ENCODE measurements at regions not wholly inside any gene's neighbourhood (a gene's known extent, or its start where the extent isn't known, plus 50 kb on each side); places are given as distances from the start of the nearest gene placed in this dataset.

DNA sequence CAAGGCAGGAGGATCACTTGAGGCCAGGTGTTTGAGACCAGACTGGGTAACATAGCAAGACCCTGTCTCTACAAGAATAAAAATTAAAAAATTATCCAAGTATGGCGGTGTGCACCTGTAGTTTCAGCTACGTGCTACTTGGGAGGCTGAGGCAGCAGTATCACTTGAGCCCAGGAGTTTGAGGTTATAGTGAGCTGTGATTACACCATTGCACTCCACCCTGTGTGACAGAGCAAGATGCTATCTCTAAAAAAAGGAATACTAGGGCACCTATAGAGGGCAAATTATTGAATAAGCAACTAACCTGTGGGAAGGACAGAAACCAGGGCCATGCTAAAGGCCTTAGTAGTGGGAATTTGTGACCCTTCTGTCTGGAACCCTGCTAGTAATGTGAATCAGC lies 86.1 kb downstream of the TENT5C start:
- no peak for DNase-seq
- Mint-ChIP-seq H3K27me3 (peaks cover 15% of the 10 kb centered on the region), H3K4me1 (peaks cover 21% of the 10 kb centered on the region), H3K9me3 (no peaks in the 10 kb centered on the region), H3K27ac (no peak overlapping the region), H3K4me3 (no peak overlapping the region), H3K36me3 (ENCODE audit: low read depth) (no peaks in the 10 kb centered on the region)
- POLR2A ChIA-PET, result interaction anchor here (1.3 kb wide), 1 partner anchor 86 kb away, joined by 4 read pairs; the partner anchor contains the start of gene TENT5C
- CTCF ChIA-PET, result interaction anchor here (2.4 kb wide), 1 partner anchor 62 kb away, joined by 14 read pairs; no protein-coding TSS in a partner anchor

DNA sequence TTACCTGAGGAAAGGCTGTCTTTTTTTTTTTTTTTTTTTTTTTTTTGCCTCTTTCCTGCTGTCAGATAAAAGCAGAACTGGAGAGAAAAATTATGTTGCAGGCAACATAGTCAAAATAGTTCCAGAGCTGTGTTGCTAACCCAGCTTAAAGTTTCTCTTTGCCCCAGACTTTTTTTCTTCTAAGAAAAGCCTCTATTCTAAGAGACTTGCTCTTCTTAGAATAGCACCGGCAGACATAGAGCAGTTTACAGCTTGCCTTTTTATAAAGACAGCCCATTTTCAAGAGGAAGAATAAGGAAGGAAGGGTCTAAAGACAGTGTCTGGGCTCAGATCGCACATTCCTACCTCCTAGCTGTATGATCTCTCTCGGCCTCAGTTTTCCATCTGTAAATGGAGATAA lies 88.7 kb downstream of the TENT5C start:
- DNase-seq, result no peak
- peaks cover 26% of the 10 kb centered on the region for H3K4me1 Mint-ChIP-seq
- ChIA-PET POLR2A (interaction anchor here (1.0 to 1.8 kb wide), 5 partner anchors 10 to 87 kb away, joined by 3 to 12 read pairs (median 3); no protein-coding TSS in a partner anchor), CTCF (interaction anchor here (0.7 to 1.8 kb wide), 7 partner anchors 9 to 182 kb away, joined by 3 to 9 read pairs (median 5); no protein-coding TSS in a partner anchor)
- H3K9me3 Mint-ChIP-seq, result no peaks in the 10 kb centered on the region
- H3K4me3 Mint-ChIP-seq, result no peak overlapping the region
- peaks cover 8% of the 10 kb centered on the region for H3K27me3 Mint-ChIP-seq
- peak overlapping the region; percentile 61 for H3K27ac Mint-ChIP-seq
- no peaks in the 10 kb centered on the region for H3K36me3 Mint-ChIP-seq (ENCODE audit: low read depth)

DNA sequence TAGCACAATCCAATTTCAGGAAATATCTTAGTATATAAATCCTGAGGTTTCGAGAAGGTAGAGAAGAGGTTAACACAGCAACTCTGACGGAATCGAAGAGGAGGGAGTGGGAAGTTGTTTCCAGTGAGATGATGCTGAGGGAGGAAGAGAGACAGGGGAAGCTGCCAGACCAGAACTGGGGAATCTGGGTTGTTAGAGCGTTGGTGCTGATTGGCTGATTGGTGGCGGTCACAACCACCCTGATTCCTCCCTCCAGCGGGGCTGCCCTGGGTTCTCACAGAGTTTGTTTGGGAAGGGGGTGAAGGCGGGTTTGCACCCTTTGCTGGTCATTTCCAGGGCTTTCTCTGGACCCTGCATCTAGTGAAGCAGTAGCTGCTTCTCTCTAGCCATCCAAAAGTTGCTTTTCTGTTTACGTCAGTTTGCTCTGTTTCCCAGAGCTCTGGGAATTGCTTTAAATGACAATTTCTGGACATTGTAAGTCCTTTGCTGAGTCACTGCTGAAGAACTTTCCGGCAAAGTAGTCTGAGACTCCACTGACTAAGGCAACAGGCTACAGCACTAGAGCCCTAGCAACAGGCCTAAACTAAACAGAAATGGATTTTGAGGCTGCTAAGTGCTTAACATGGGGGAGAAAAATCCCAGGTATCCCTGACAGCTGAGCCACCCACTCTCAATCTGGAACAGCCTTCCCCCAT lies 90.1 kb downstream of the TENT5C start:
- no peak overlapping the region for H3K4me3 Mint-ChIP-seq
- no peak for DNase-seq
- H3K27me3 Mint-ChIP-seq, result peaks cover 3% of the 10 kb centered on the region
- CTCF ChIA-PET, result interaction anchor here (3.3 kb wide), 1 partner anchor 161 kb away, joined by 17 read pairs; no protein-coding TSS in a partner anchor
- no peak overlapping the region for H3K27ac Mint-ChIP-seq
- POLR2A ChIA-PET, result no interaction called here
- peaks cover 26% of the 10 kb centered on the region for H3K4me1 Mint-ChIP-seq
- H3K36me3 Mint-ChIP-seq (ENCODE audit: low read depth), result no peaks in the 10 kb centered on the region
- no peaks in the 10 kb centered on the region for H3K9me3 Mint-ChIP-seq

DNA sequence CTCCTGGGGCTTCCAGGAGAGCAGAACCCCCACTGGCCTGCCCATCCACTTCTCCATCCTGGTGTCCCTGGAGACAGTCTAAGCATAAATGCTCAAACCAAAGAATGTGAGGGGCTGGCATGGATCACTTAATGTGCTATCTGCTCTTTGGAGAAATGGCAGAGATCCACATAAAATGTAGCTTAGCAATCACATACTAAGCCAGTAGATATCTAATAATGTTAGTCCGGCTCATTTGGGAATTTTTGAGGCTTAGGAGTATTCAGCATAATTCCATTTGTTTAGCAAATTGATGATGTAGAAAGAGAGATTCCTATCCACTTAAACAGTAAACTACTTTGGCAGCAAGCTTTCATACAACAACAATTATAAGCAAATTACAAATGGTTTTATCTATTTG lies 90.7 kb downstream of the TENT5C start:
- Mint-ChIP-seq H3K9me3 (no peaks in the 10 kb centered on the region), H3K4me3 (no peak overlapping the region), H3K36me3 (ENCODE audit: low read depth) (no peaks in the 10 kb centered on the region), H3K27ac (no peak overlapping the region), H3K27me3 (no peaks in the 10 kb centered on the region), H3K4me1 (peaks cover 26% of the 10 kb centered on the region)
- no peak for DNase-seq
- CTCF ChIA-PET, result interaction anchor here (3.3 kb wide), 1 partner anchor 161 kb away, joined by 17 read pairs; no protein-coding TSS in a partner anchor
- POLR2A ChIA-PET, result no interaction called here

DNA sequence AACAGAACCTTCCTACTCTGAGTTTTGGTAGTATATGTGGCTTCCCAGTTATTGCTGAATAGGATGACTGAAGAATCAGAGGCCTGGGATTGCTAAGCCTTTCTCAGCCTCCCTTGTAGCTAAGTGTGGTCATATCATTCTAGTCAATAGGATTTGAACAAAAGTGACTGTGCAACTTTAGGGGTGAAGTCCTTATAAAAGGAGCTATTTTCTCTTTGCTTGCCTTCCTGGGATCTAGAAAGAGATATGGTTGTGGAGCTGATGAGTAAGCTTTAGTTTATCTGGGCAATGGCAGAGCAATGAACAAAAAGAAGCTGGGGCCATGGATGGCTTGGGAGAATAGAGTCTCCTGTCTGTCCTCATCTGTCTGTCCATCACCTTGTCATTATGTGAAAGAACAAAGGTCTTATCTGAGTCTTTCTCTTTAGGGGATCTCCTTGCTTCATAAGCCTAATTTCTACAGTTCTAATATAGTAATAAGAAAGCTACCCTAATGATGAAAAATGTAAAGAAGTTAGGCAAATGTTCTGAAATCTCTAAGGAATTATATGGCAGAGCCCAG lies 91.5 kb downstream of the TENT5C start:
- CTCF ChIA-PET, result interaction anchor here (3.3 kb wide), 1 partner anchor 162 kb away, joined by 17 read pairs; no protein-coding TSS in a partner anchor
- Mint-ChIP-seq H3K9me3 (no peaks in the 10 kb centered on the region), H3K27me3 (no peaks in the 10 kb centered on the region), H3K27ac (no peak overlapping the region), H3K36me3 (ENCODE audit: low read depth) (no peaks in the 10 kb centered on the region), H3K4me1 (peaks cover 24% of the 10 kb centered on the region), H3K4me3 (no peak overlapping the region)
- POLR2A ChIA-PET, result no interaction called here
- no peak for DNase-seq

DNA sequence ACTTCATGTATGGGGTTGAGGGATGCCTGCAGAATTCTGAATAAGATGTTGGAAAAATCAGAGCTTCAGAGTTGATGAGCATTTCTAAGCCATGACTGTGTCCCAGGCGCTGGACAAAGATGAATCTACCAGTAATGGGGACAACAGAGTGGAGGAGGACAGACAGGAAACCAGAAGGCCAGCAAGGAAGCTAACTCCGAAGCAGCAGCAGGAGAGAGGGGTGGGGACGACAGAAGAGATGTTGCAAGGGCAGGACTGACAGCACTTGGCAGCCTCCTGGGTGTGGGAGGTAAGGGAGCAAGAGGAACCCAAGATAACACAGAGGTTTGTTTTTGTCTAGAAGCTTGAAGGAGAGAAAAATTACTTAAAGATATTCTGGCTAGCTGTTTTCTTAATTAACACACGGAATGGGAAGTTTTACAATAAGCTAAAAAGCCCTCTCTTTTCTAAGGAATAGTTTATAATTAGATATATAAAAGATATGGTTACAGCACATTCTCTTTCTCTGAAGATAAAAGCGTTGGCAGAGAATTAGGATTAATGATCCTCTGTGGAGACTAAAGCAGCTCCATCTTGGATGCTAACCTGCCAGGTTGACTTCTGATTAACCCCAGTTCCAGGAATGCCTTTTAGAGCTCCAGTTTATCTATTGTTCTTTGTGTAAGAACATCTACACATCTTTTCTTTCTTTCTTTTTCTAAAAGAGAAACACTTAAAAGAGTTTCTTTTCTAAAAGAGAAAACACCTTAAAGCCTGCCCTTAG lies 92.7 kb downstream of the TENT5C start:
- ChIA-PET CTCF (interaction anchor here (1.0 to 3.3 kb wide), 4 partner anchors 24 to 164 kb away, joined by 3 to 17 read pairs (median 7); no protein-coding TSS in a partner anchor), POLR2A (no interaction called here)
- H3K4me1 Mint-ChIP-seq, result peaks cover 25% of the 10 kb centered on the region
- H3K27me3 Mint-ChIP-seq, result no peaks in the 10 kb centered on the region
- DNase-seq, result no peak
- H3K9me3 Mint-ChIP-seq, result no peaks in the 10 kb centered on the region
- H3K4me3 Mint-ChIP-seq, result no peak overlapping the region
- no peak overlapping the region for H3K27ac Mint-ChIP-seq
- no peaks in the 10 kb centered on the region for H3K36me3 Mint-ChIP-seq (ENCODE audit: low read depth)

DNA sequence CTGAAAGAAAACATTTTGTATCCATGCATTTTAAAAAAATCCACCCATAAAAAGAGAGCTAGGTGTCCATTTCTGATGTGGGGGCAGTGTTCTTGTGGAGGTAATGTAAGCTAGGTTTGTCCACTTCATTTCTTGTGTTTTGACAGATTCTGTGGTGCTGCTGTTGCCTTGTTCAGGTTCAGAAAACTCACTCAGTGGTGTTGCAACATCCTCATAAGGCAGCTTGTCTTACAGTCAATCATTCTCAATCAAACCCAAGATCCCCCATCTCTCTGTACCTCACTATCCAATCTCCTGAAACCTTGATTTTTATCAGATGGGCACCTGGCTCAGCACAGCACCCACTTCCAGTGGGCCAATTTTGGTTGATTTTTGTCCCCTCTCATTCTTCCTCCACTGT lies 94.1 kb downstream of the TENT5C start:
- Mint-ChIP-seq H3K27me3 (no peaks in the 10 kb centered on the region), H3K27ac (no peak overlapping the region), H3K36me3 (ENCODE audit: low read depth) (no peaks in the 10 kb centered on the region), H3K4me1 (peaks cover 13% of the 10 kb centered on the region), H3K9me3 (no peaks in the 10 kb centered on the region), H3K4me3 (no peak overlapping the region)
- ChIA-PET CTCF (interaction anchor here (0.9 to 2.5 kb wide), 2 partner anchors 54 to 164 kb away, joined by 3 to 10 read pairs; no protein-coding TSS in a partner anchor), POLR2A (no interaction called here)
- DNase-seq, result no peak

DNA sequence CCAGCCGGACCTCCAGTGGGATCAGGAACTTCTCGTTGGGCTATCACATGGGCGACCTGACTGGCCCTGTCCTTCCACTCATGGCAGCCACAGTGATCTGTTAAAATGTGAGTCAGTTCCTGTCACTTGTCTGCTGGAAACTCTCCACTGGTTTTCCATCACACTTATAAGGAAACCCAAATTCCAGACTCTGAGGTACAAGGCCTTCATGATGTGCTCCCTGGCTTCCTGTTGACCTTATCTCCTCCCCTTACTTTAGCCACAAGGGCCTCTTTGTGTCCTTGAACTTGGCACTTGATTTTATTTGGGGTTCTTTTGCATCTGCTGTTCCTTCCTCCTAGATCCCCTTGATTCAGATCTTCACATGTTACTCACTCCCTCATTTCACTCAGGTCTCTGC lies 96.8 kb downstream of the TENT5C start:
- Mint-ChIP-seq H3K27me3 (peaks cover 2% of the 10 kb centered on the region), H3K36me3 (ENCODE audit: low read depth) (no peaks in the 10 kb centered on the region), H3K9me3 (peaks cover 6% of the 10 kb centered on the region), H3K27ac (no peak overlapping the region), H3K4me3 (no peak overlapping the region), H3K4me1 (peaks cover 12% of the 10 kb centered on the region)
- ChIA-PET CTCF (interaction anchor here (1.3 kb wide), 1 partner anchor 51 kb away, joined by 3 read pairs; no protein-coding TSS in a partner anchor), POLR2A (interaction anchor here (1.0 kb wide), 1 partner anchor 46 kb away, joined by 3 read pairs; no protein-coding TSS in a partner anchor)
- DNase-seq, result no peak

DNA sequence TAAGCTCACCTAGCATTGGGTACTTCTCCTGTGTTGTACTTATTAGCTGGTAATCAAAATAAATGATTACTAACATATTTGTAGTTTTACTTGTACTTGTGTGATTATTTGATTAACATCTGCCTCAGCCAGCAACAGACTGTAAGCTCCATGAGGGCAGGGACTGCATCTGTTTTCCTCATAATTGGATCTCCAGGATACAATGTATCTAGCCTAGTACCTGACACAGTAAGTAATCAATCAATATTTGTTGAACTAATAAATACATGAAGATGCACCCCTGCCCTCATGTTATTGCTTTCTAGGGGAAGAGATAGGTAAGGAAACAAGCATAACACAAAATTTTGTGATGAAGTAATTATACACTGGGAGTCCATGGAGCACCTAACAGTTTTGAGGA lies 101.5 kb downstream of the TENT5C start:
- ChIA-PET POLR2A (no interaction called here), CTCF (interaction anchor here (1.0 kb wide), 1 partner anchor 51 kb away, joined by 3 read pairs; no protein-coding TSS in a partner anchor)
- no peak for DNase-seq
- peaks cover 6% of the 10 kb centered on the region for H3K9me3 Mint-ChIP-seq
- peaks cover 5% of the 10 kb centered on the region for H3K4me1 Mint-ChIP-seq
- no peak overlapping the region for H3K27ac Mint-ChIP-seq
- H3K27me3 Mint-ChIP-seq, result peaks cover 6% of the 10 kb centered on the region
- H3K36me3 Mint-ChIP-seq (ENCODE audit: low read depth), result no peaks in the 10 kb centered on the region
- H3K4me3 Mint-ChIP-seq, result no peak overlapping the region

DNA sequence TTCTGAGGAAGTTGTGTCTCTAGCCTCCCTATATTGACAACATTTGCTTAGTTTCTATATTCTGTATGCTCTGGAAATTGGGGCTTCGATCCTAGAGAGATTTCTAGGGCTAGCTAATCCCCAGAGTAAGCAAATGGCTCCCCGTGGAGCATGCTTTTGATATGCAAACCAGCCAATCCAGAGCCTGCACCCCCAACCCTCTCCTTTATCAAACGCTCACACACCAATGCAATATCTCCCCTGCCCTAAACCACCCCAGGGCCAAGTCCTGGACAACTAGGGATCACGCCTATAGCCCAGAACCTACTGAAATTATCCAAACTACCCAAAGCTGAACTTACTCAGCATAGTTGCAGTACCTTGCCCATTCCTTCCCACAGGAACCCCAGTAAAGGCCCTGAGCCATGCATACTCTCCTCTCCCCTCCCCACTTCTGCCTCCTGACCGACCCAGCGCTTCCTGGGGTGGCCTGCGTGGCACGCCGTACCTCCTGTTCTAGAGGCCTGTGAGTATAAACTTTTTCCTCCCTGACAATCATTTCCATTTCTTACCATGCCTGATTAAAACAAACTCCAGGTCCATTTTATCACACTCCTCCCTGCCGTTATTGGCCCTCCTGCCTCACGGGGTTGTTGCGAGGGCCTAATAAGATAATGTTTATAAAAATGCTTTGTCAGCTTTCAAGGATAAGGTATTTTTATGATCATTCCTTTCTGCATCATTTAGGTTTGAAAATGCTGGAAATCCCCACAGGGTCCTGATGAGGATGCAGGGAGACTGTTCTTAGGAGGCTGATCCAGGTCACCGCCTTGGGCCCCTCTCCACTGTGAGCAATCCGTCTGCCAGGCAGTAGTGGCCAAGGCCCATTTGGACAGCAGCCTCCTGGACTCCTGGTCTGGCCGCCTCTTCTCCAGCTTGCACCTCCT lies 102.7 kb downstream of the TENT5C start:
- DNase-seq, result no peak
- Mint-ChIP-seq H3K27me3 (peaks cover 6% of the 10 kb centered on the region), H3K9me3 (peaks cover 6% of the 10 kb centered on the region), H3K27ac (no peak overlapping the region), H3K36me3 (ENCODE audit: low read depth) (no peaks in the 10 kb centered on the region), H3K4me1 (no peaks in the 10 kb centered on the region), H3K4me3 (no peak overlapping the region)
- POLR2A ChIA-PET, result no interaction called here
- CTCF ChIA-PET, result interaction anchor here (0.5 to 1.0 kb wide), 3 partner anchors 49 to 1762 kb away, joined by 3 to 4 read pairs (median 3); no protein-coding TSS in a partner anchor

DNA sequence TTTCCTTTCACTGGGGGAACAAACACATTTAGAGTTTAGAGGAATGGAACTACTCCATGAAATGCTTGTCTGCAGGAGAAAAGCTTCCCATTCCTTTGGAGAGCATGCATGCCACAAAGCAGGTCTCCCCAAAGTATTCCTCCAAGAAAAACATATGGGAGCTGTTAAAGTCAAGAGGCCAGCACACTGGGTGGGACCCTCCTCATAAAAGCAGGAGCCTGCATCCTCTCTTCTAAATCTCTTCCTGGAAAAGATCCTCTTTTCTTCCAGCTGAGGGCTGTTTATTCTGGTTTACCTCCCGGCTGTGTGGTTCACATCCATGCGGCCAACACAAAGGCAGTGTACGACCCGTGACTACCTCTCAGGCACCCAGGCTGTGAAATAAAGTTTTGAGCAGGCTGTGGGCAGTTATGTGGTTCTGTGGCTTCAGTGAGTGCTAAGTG lies 103.4 kb downstream of the TENT5C start:
- Mint-ChIP-seq H3K27me3 (peaks cover 6% of the 10 kb centered on the region), H3K4me3 (no peak overlapping the region), H3K4me1 (no peaks in the 10 kb centered on the region), H3K27ac (no peak overlapping the region), H3K36me3 (ENCODE audit: low read depth) (no peaks in the 10 kb centered on the region), H3K9me3 (peaks cover 6% of the 10 kb centered on the region)
- CTCF ChIA-PET, result interaction anchor here (0.5 to 1.0 kb wide), 2 partner anchors 48 to 1763 kb away, joined by 3 to 4 read pairs; no protein-coding TSS in a partner anchor
- POLR2A ChIA-PET, result no interaction called here
- no peak for DNase-seq

DNA sequence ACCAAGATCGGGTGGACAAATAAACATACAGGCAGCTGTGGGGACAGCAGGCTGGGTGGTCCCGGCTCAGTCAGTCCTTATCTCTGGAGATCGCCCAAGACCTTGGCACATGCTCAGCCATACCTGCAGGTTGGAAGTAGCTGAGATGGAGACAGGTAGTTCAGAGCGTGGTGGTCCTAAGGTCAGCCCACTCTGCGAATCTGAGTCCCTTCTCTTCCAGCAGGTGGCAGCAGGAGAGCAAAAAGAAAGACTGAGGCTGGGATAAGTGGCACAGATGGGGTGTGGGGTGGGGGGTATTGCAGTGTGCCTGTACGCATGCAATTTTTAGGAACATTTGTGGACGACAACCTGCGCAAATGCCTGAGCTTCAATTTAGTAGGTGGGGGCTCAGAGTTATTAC lies 104.9 kb downstream of the TENT5C start:
- DNase-seq, result no peak
- no peak overlapping the region for H3K27ac Mint-ChIP-seq
- no peak overlapping the region for H3K4me3 Mint-ChIP-seq
- H3K36me3 Mint-ChIP-seq (ENCODE audit: low read depth), result no peaks in the 10 kb centered on the region
- peaks cover 6% of the 10 kb centered on the region for H3K9me3 Mint-ChIP-seq
- ChIA-PET CTCF (no interaction called here), POLR2A (no interaction called here)
- H3K4me1 Mint-ChIP-seq, result no peaks in the 10 kb centered on the region
- H3K27me3 Mint-ChIP-seq, result peaks cover 6% of the 10 kb centered on the region
